GM12872 (cell line): ENCODE measurements at regions not wholly inside any gene's neighbourhood (a gene's known extent, or its start where the extent isn't known, plus 50 kb on each side); places are given as distances from the start of the nearest gene placed in this dataset.

Source experiments
- CTCF ChIP-seq: IDR thresholded peaks from 3 replicates; pipeline ENCODE4 v1.5.1; 2011; ENCODE audit warnings: low read depth, mild to moderate bottlenecking, low read length, moderate library complexity; ENCODE audit not compliant: insufficient read depth

GRCh38 chr2:138997856-138998517 lies 217.8 kb upstream of the NXPH2 start:
- TF ChIP-seq CTCF, result no peak

GRCh38 chr2:138997346-138997745 lies 217.2 kb upstream of the NXPH2 start:
- TF ChIP-seq CTCF, result no peak

- TF ChIP-seq CTCF, result no peak
These were observed 214.3 kb upstream of the NXPH2 start for GRCh38 chr2:138994502-138994901.

- TF ChIP-seq CTCF, result no peak
These were observed 205.7 kb upstream of the NXPH2 start for GRCh38 chr2:138985881-138986280.

- TF ChIP-seq CTCF, result no peak
These were observed 199.1 kb upstream of the NXPH2 start for GRCh38 chr2:138979131-138979785.

GRCh38 chr2:138974651-138975050 lies 194.5 kb upstream of the NXPH2 start:
- no peak for TF ChIP-seq CTCF

- no peak for TF ChIP-seq CTCF
These were observed 184.2 kb upstream of the NXPH2 start for GRCh38 chr2:138964418-138964817.
